ENCODE measurements at regions not wholly inside any gene's neighbourhood (a gene's known extent, or its start where the extent isn't known, plus 50 kb on each side); places are given as distances from the start of the nearest gene placed in this dataset.

DNA sequence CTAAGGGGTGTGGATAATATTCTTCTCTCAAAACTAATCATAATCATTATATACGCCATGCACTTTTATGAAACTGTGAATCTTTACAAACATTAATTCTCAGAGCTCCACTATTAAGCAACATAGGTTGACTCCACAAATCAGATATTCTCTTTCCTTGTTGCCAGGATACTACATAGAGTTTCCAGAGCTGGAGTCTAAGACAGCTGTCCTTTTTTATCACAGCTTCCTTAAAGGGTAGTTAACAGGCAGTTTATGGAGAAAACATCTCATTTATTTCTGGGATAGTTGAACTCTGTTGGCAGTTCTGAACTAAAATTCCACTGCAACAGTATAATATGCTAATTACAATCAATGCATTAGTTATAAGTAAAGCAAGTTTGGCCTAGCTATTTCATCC, 152.1 kb upstream of the PPP1R2C start:
- TF ChIP-seq ZFX (IDR thresholded peaks at IDR 0.05): no peak
- TF ChIP-seq, protein P1, sequence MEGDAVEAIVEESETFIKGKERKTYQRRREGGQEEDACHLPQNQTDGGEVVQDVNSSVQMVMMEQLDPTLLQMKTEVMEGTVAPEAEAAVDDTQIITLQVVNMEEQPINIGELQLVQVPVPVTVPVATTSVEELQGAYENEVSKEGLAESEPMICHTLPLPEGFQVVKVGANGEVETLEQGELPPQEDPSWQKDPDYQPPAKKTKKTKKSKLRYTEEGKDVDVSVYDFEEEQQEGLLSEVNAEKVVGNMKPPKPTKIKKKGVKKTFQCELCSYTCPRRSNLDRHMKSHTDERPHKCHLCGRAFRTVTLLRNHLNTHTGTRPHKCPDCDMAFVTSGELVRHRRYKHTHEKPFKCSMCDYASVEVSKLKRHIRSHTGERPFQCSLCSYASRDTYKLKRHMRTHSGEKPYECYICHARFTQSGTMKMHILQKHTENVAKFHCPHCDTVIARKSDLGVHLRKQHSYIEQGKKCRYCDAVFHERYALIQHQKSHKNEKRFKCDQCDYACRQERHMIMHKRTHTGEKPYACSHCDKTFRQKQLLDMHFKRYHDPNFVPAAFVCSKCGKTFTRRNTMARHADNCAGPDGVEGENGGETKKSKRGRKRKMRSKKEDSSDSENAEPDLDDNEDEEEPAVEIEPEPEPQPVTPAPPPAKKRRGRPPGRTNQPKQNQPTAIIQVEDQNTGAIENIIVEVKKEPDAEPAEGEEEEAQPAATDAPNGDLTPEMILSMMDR (conservative IDR thresholded peaks at IDR 0.05): no peak
- H3K27ac ChIP-seq: no peak overlapping the region

DNA sequence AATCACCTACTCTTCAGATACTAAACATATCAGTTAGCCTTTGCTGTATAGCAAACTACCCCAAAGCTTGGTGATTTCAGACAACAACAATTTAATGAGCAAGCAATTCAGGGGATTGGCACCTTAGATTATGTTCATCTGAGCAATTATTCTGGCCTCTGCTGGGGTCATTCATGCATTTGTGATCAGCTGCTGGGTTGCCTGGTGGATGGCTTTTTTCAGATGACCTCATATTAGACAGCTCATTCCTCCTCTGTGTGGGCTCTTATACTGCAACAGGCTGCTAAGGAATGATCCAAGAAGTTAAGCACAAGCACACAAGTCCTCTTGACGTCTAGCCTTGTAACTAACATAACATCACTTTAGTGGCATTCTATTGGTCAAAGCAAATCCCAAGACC, 153.0 kb upstream of the PPP1R2C start:
- TF ChIP-seq, protein P1 (conservative IDR thresholded peaks at IDR 0.05): no peak
- no peak for TF ChIP-seq ZFX (IDR thresholded peaks at IDR 0.05)
- H3K27ac ChIP-seq: no peak overlapping the region

DNA sequence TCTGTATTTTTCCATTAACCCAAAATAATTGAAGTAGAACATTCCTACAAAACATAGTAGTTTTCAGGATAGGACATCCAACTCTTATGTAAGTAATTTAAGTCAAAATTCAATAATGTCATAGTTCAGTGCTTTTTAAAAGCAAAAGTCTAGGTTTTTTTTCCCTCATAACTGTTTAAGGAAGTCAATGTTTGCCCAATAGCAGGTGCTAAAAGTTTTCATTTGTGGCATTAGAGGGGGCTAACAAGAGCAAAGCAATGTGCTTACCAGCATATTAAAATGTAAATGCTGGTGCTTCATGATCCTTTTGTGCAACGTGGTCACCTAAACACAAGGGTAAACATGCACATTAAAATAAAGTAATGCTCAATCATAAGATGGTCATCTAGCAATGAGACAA, 155.2 kb upstream of the PPP1R2C start:
- H3K27ac ChIP-seq: no peak overlapping the region
- TF ChIP-seq, protein P1 (conservative IDR thresholded peaks at IDR 0.05): no peak
- no peak for TF ChIP-seq ZFX (IDR thresholded peaks at IDR 0.05)

DNA sequence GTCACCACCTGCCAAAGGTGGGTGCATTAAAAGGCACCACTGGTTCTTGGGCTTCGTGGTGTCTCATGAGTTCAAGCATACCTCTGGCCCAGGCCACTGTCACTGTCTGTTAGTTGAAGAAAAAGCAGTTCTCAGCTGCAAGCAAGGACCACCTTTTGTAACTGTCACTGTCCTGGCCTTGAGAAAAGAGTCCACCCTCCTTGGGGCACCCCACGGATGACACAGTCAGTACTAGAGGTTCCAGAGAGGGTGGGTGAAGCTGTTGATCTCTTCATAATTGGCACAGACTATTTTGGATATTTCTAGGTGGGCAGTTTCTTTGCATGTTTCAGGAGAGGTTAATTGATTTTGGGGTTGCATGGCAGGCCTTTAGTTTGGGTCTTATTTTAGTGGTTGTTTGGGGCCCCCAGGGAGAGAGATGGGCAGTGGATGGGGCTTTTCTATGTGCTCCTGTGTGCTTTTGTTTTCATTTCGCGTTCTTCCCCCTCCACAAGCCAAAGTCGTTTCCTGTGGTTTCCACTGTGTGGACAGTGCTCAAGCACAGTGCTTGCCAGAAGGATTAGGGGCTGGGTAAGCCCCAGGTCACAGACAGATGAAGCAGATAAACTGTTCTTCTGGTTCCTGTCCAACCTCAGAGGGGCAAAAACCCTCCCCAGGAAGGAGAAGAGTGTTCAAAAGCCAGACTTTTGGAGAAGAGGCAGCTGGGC, 156.2 kb upstream of the PPP1R2C start:
- no peak overlapping the region for H3K27ac ChIP-seq
- TF ChIP-seq ZFX (IDR thresholded peaks at IDR 0.05): no peak
- TF ChIP-seq, protein P1 (conservative IDR thresholded peaks at IDR 0.05): no peak

DNA sequence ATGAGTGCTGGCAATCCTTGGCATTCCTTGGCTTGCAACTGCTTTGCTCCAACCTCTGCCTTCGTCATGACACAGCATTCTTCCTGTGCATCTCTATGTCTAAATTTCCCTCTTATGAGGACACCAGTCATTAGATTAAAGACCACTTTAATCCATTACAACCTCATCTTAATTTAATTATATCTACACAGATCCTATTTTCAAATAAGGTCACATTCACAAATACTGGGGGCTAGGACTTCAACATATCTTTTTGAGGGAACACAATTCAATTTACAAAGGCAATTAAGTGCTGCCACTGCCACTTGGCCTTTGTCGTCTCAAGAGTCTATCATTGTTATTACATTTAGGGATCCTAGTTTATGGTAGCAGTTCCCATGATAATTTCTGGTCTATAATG, 163.7 kb upstream of the PPP1R2C start:
- no peak overlapping the region for H3K27ac ChIP-seq
- TF ChIP-seq ZFX (IDR thresholded peaks at IDR 0.05): no peak
- TF ChIP-seq, protein P1 (conservative IDR thresholded peaks at IDR 0.05): no peak

DNA sequence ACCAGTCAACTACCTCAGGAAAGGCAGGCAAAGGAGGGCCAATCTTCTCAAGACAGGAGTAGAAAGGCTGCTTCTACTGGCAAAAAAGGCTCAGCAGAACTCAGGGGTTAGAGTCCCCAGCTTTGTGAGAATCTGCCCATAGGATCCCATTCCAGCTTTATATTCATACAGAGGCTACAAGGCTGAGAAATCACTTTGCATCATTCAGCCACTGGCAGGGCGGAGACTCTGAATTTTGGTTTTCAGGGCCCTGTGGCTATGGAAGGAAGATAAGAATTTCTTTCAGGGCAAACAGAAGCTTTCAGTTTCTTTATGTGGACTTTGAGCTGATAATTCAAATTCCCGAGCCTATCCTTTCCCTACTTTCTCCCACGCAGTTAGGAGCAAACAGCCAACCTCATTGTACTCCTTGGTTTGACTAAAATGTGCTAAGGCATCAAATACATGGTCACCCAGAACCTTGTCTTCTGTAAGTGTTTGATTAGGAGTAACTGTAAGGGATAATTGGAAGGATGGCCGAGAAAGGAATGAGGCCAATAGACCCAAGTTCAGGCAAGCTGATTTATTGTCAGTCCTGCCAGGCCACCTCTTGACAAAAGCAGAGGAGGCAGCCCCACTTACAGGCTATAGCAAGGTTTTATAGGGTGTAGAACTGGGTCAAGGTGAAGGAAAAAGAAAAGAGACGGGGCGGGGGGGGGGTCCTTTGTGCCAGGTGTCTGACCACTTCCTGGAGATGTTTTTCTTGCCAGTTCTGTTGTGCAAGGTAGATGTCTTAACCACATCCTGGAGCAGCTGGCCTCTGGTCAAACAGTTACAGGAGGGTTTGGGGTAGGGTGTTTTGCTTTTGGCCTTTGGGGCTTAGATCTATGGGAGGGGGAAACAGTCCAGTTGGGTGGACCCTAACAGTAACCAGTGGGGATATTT, 165.3 kb upstream of the PPP1R2C start:
- no peak overlapping the region for H3K27ac ChIP-seq
- TF ChIP-seq ZFX (IDR thresholded peaks at IDR 0.05): no peak
- TF ChIP-seq, protein P1 (conservative IDR thresholded peaks at IDR 0.05): no peak

DNA sequence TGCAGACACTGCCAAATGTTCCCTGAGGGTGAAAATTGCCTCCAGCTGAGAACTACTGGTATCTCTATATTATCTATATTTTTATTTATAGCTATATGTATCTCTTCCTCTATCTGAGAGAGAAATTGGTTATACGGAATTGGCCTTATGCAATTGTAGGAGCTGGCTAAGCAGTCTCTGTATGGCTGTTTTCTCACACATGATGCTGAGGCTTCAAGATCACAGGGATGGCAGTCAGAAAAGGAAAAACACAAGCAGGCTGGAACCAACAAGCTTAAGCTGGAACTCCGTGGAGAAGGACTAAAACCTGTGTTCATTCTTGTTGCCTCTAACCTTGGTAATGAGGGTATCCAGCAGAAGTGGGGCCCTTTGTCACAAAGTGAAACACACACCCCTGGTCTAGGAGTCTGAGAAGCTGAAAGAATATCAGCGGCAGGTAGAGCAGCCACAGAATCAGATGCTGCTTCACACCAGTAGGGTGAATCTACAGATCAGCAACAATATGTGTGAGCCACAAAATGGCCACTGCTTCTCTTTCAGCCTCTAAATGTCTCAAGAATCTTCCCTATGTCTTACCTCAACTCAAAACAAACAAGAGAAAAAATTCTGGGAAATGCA, 166.5 kb upstream of the PPP1R2C start:
- TF ChIP-seq, protein P1 (conservative IDR thresholded peaks at IDR 0.05): no peak
- TF ChIP-seq ZFX (IDR thresholded peaks at IDR 0.05): no peak
- no peak overlapping the region for H3K27ac ChIP-seq
